ENCODE measurements at regions not wholly inside any gene's neighbourhood (a gene's known extent, or its start where the extent isn't known, plus 50 kb on each side); places are given as distances from the start of the nearest gene placed in this dataset.

DNA sequence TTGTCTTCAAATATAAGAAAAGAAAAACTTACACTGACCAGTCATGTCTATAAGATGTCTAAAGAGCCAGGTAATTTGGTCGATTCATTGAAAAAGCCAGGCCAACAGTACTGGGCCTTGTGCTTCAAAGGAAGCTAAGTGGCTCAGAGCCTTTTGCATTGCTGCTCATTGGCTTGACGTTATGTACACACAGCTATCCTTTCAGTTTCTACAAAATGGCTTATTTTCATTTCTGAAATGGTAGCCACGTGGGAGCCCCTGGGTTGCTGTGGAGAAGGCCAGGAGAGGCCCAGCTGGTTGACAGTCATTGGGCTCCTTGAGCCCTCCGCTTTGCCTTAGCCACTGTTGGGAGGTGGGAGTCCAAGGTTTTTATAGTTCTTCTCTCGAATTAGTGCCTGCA, 199.1 kb upstream of the CXorf66 start:
- Histone ChIP-seq H4K20me1 (ENCODE audit: insufficient read depth) (no peaks in the 10 kb centered on the region), H3K9ac (no peak overlapping the region), H3K27me3 (ENCODE audit: insufficient read depth, low read depth) (no peaks in the 10 kb centered on the region), H3K4me2 (no peak overlapping the region), H2AFZ (ENCODE audit: low read depth) (no peak overlapping the region), H3K27ac (no peak overlapping the region), H3K79me2 (ENCODE audit: insufficient read depth, low read depth) (no peaks in the 10 kb centered on the region), H3K4me1 (ENCODE audit: low read depth, poor library complexity, severe bottlenecking) (no peaks in the 10 kb centered on the region), H3K36me3 (ENCODE audit: insufficient read depth) (no peaks in the 10 kb centered on the region), H3K4me3 (IDR thresholded peaks at IDR 0.05; ENCODE audit: insufficient read depth, low read depth, low read length) (no peak overlapping the region)
- TF ChIP-seq, protein P1, sequence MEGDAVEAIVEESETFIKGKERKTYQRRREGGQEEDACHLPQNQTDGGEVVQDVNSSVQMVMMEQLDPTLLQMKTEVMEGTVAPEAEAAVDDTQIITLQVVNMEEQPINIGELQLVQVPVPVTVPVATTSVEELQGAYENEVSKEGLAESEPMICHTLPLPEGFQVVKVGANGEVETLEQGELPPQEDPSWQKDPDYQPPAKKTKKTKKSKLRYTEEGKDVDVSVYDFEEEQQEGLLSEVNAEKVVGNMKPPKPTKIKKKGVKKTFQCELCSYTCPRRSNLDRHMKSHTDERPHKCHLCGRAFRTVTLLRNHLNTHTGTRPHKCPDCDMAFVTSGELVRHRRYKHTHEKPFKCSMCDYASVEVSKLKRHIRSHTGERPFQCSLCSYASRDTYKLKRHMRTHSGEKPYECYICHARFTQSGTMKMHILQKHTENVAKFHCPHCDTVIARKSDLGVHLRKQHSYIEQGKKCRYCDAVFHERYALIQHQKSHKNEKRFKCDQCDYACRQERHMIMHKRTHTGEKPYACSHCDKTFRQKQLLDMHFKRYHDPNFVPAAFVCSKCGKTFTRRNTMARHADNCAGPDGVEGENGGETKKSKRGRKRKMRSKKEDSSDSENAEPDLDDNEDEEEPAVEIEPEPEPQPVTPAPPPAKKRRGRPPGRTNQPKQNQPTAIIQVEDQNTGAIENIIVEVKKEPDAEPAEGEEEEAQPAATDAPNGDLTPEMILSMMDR (conservative IDR thresholded peaks at IDR 0.05; ENCODE audit: low read depth, low read length): no peak

GRCh38 chrX:140163371-140164159, 198.2 kb upstream of the CXorf66 start:
- H3K4me3 ChIP-seq (IDR thresholded peaks at IDR 0.05; ENCODE audit: insufficient read depth, low read depth, low read length): no peak overlapping the region
- no peaks in the 10 kb centered on the region for H4K20me1 ChIP-seq (ENCODE audit: insufficient read depth)
- H3K79me2 ChIP-seq (ENCODE audit: insufficient read depth, low read depth): no peaks in the 10 kb centered on the region
- H3K27ac ChIP-seq: no peak overlapping the region
- no peak overlapping the region for H2AFZ ChIP-seq (ENCODE audit: low read depth)
- H3K36me3 ChIP-seq (ENCODE audit: insufficient read depth): no peaks in the 10 kb centered on the region
- no peak overlapping the region for H3K9ac ChIP-seq
- H3K4me2 ChIP-seq: no peak overlapping the region
- no peaks in the 10 kb centered on the region for H3K27me3 ChIP-seq (ENCODE audit: insufficient read depth, low read depth)
- TF ChIP-seq, protein P1 (conservative IDR thresholded peaks at IDR 0.05; ENCODE audit: low read depth, low read length): no peak
- H3K4me1 ChIP-seq (ENCODE audit: low read depth, poor library complexity, severe bottlenecking): no peaks in the 10 kb centered on the region

GRCh38 chrX:140157611-140158010, 192.3 kb upstream of the CXorf66 start:
- Histone ChIP-seq H3K4me1 (ENCODE audit: low read depth, poor library complexity, severe bottlenecking) (no peaks in the 10 kb centered on the region), H3K9ac (no peak overlapping the region), H2AFZ (ENCODE audit: low read depth) (no peak overlapping the region), H3K4me3 (IDR thresholded peaks at IDR 0.05; ENCODE audit: insufficient read depth, low read depth, low read length) (no peak overlapping the region), H3K79me2 (ENCODE audit: insufficient read depth, low read depth) (no peaks in the 10 kb centered on the region), H4K20me1 (ENCODE audit: insufficient read depth) (no peaks in the 10 kb centered on the region), H3K36me3 (ENCODE audit: insufficient read depth) (no peaks in the 10 kb centered on the region), H3K27ac (no peak overlapping the region), H3K27me3 (ENCODE audit: insufficient read depth, low read depth) (no peaks in the 10 kb centered on the region), H3K4me2 (no peak overlapping the region)
- TF ChIP-seq, protein P1 (conservative IDR thresholded peaks at IDR 0.05; ENCODE audit: low read depth, low read length): no peak

DNA sequence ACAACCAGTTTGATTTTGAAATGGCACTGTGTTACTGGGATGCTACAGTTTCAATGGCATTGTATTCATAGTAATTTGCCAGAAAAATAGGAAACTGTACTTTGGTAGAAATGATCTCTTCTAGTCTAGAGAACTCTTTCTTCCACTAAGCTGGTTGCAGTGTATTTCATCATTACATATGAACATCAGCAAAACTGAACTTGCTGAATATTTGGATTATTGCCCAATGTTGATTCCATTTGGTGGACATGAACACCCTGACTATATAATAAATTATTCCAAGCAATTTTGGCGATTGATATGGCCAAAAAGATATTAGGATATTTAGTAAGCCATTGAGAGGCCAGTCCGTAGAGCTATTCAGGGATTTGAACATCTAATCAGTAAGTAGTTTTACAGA, 191.8 kb upstream of the CXorf66 start:
- H3K4me2 ChIP-seq: no peak overlapping the region
- H3K27ac ChIP-seq: no peak overlapping the region
- H3K4me1 ChIP-seq (ENCODE audit: low read depth, poor library complexity, severe bottlenecking): no peaks in the 10 kb centered on the region
- H3K79me2 ChIP-seq (ENCODE audit: insufficient read depth, low read depth): no peaks in the 10 kb centered on the region
- H3K4me3 ChIP-seq (IDR thresholded peaks at IDR 0.05; ENCODE audit: insufficient read depth, low read depth, low read length): no peak overlapping the region
- H4K20me1 ChIP-seq (ENCODE audit: insufficient read depth): no peaks in the 10 kb centered on the region
- H3K36me3 ChIP-seq (ENCODE audit: insufficient read depth): no peaks in the 10 kb centered on the region
- H3K27me3 ChIP-seq (ENCODE audit: insufficient read depth, low read depth): no peaks in the 10 kb centered on the region
- no peak overlapping the region for H2AFZ ChIP-seq (ENCODE audit: low read depth)
- TF ChIP-seq, protein P1 (conservative IDR thresholded peaks at IDR 0.05; ENCODE audit: low read depth, low read length): no peak
- H3K9ac ChIP-seq: no peak overlapping the region

All from KMS-11 (cell line).